ENCODE measurements at regions not wholly inside any gene's neighbourhood (a gene's known extent, or its start where the extent isn't known, plus 50 kb on each side); places are given as distances from the start of the nearest gene placed in this dataset.
"Not testable (repeated sequence)": the region's sequence is repeated elsewhere in the genome, so short reads cannot be mapped to it uniquely, and the experiment has no call there.

DNA sequence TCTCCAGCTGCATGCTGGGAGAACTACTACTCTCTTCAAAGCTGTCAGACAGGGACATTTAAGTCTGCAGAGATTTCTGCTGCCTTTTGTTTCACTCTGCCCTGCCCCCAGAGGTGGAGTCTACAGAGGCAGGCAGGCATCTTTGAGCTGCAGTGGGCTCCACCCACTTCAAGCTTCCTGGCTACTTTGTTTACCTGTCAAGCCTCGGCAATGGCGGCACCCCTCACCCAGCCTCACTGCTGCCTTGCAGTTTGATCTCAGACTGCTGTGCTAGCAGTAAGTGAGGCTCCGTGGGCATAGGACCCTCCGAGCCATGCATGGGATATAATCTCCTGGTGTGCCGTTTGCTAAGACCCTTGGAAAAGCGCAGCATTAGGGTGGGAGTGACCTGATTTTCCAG is 61.7 kb downstream of the DMRTA1 start:
- H3K27me3 ChIP-seq (replicated peaks; ENCODE audit: insufficient read depth); H4K20me1 ChIP-seq (ENCODE audit: insufficient read depth); H3K4me3 ChIP-seq; H3K27ac ChIP-seq; H3K79me2 ChIP-seq (ENCODE audit: insufficient read depth); H3K9me3 ChIP-seq (ENCODE audit: low read depth); in situ Hi-C loops (cut with MboI); H3F3A ChIP-seq (ENCODE audit: insufficient read depth); H2AFZ ChIP-seq; DNase-seq; H3K36me3 ChIP-seq (ENCODE audit: low read depth); H3K4me1 ChIP-seq (ENCODE audit: insufficient read depth); H3K9me2 ChIP-seq (ENCODE audit: insufficient read depth); H3K4me2 ChIP-seq (ENCODE audit: unreplicated experiment); H3K9ac ChIP-seq: not testable (repeated sequence)
- WGBS, 2 experiments (ENCODE audit: low coverage in 1 of 2, low lambda C conversion rate in 2 of 2, missing lambda C conversion rate in 2 of 2), result 39% methylated on average over 6 of the region's 6 CpGs

- Histone ChIP-seq H3F3A (ENCODE audit: insufficient read depth) (no peaks in the 10 kb centered on the region), H3K9ac (no peak overlapping the region), H3K36me3 (ENCODE audit: low read depth) (no peaks in the 10 kb centered on the region), H3K9me2 (ENCODE audit: insufficient read depth) (no peaks in the 10 kb centered on the region), H3K27ac (no peak overlapping the region), H4K20me1 (ENCODE audit: insufficient read depth) (no peaks in the 10 kb centered on the region), H3K4me2 (ENCODE audit: unreplicated experiment) (no peak overlapping the region), H3K27me3 (replicated peaks; ENCODE audit: insufficient read depth) (no peaks in the 10 kb centered on the region), H3K9me3 (ENCODE audit: low read depth) (no peaks in the 10 kb centered on the region), H3K79me2 (ENCODE audit: insufficient read depth) (no peaks in the 10 kb centered on the region), H2AFZ (no peak overlapping the region), H3K4me3 (no peak overlapping the region), H3K4me1 (ENCODE audit: insufficient read depth) (no peaks in the 10 kb centered on the region)
- no peak for DNase-seq
- in situ Hi-C loops (cut with MboI), result no loop called here
- no peak for TF ChIP-seq EZH2phosphoT487 (IDR thresholded peaks at IDR 0.05; ENCODE audit: insufficient read depth, low read depth)
- TF ChIP-seq EZH2 (IDR thresholded peaks at IDR 0.05; ENCODE audit: insufficient read depth, poor library complexity, severe bottlenecking), result no peak
- 74 to 79% methylated on average over 11 of the region's 11 CpGs for WGBS, 2 experiments (ENCODE audit: low coverage in 1 of 2, low lambda C conversion rate in 2 of 2, missing lambda C conversion rate in 2 of 2)
Observed at GRCh38 chr9:22508790-22509189, 62.2 kb downstream of the DMRTA1 start.

GRCh38 chr9:22512495-22512894 is 65.9 kb downstream of the DMRTA1 start:
- no peak overlapping the region for H3K27ac ChIP-seq
- H3K9me3 ChIP-seq (ENCODE audit: low read depth), result no peaks in the 10 kb centered on the region
- no peaks in the 10 kb centered on the region for H3F3A ChIP-seq (ENCODE audit: insufficient read depth)
- DNase-seq, result no peak
- H3K36me3 ChIP-seq (ENCODE audit: low read depth), result no peaks in the 10 kb centered on the region
- no peaks in the 10 kb centered on the region for H3K79me2 ChIP-seq (ENCODE audit: insufficient read depth)
- H3K4me3 ChIP-seq, result no peak overlapping the region
- no peaks in the 10 kb centered on the region for H3K9me2 ChIP-seq (ENCODE audit: insufficient read depth)
- H3K4me2 ChIP-seq (ENCODE audit: unreplicated experiment), result no peak overlapping the region
- no peaks in the 10 kb centered on the region for H3K4me1 ChIP-seq (ENCODE audit: insufficient read depth)
- no peaks in the 10 kb centered on the region for H4K20me1 ChIP-seq (ENCODE audit: insufficient read depth)
- H3K27me3 ChIP-seq (replicated peaks; ENCODE audit: insufficient read depth), result no peaks in the 10 kb centered on the region
- TF ChIP-seq EZH2phosphoT487 (IDR thresholded peaks at IDR 0.05; ENCODE audit: insufficient read depth, low read depth), result no peak
- no peak for TF ChIP-seq EZH2 (IDR thresholded peaks at IDR 0.05; ENCODE audit: insufficient read depth, poor library complexity, severe bottlenecking)
- no peak overlapping the region for H2AFZ ChIP-seq
- H3K9ac ChIP-seq, result no peak overlapping the region
- in situ Hi-C loops (cut with MboI), result no loop called here
- 64 to 72% methylated on average over 3 of the region's 3 CpGs for WGBS, 2 experiments (ENCODE audit: low coverage in 1 of 2, low lambda C conversion rate in 2 of 2, missing lambda C conversion rate in 2 of 2)

GRCh38 chr9:22514871-22515270 is 68.2 kb downstream of the DMRTA1 start:
- DNase-seq, result peak; percentile 6
- no peaks in the 10 kb centered on the region for H3K79me2 ChIP-seq (ENCODE audit: insufficient read depth)

GRCh38 chr9:22522206-22522740 is 75.6 kb downstream of the DMRTA1 start:
- no peak for DNase-seq
- no peaks in the 10 kb centered on the region for H3K36me3 ChIP-seq (ENCODE audit: low read depth)
- WGBS, 2 experiments (ENCODE audit: low coverage in 1 of 2, low lambda C conversion rate in 2 of 2, missing lambda C conversion rate in 2 of 2), result 18% methylated on average over 5 of the region's 5 CpGs
- no peaks in the 10 kb centered on the region for H4K20me1 ChIP-seq (ENCODE audit: insufficient read depth)
- H3F3A ChIP-seq (ENCODE audit: insufficient read depth), result no peaks in the 10 kb centered on the region
- H3K9ac ChIP-seq, result no peak overlapping the region
- H3K4me3 ChIP-seq, result no peak overlapping the region
- H3K27ac ChIP-seq, result no peak overlapping the region
- no peaks in the 10 kb centered on the region for H3K9me3 ChIP-seq (ENCODE audit: low read depth)
- in situ Hi-C loops (cut with MboI), result no loop called here
- H3K9me2 ChIP-seq (ENCODE audit: insufficient read depth), result no peaks in the 10 kb centered on the region
- no peak overlapping the region for H2AFZ ChIP-seq
- H3K4me2 ChIP-seq (ENCODE audit: unreplicated experiment), result no peak overlapping the region
- H3K27me3 ChIP-seq (replicated peaks; ENCODE audit: insufficient read depth), result 0 out of 2 replicates have a peak, but pooled peaks cover 15% of the 10 kb centered on the region
- TF ChIP-seq EZH2phosphoT487 (IDR thresholded peaks at IDR 0.05; ENCODE audit: insufficient read depth, low read depth) (no peak), EZH2 (IDR thresholded peaks at IDR 0.05; ENCODE audit: insufficient read depth, poor library complexity, severe bottlenecking) (no peak)
- no peaks in the 10 kb centered on the region for H3K4me1 ChIP-seq (ENCODE audit: insufficient read depth)
- no peaks in the 10 kb centered on the region for H3K79me2 ChIP-seq (ENCODE audit: insufficient read depth)

More at GRCh38 chr9:22514871-22515270, 68.2 kb downstream of the DMRTA1 start:
- Histone ChIP-seq H3K9me3 (ENCODE audit: low read depth) (no peaks in the 10 kb centered on the region), H2AFZ (no peak overlapping the region), H3K27ac (no peak overlapping the region), H3K4me1 (ENCODE audit: insufficient read depth) (no peaks in the 10 kb centered on the region), H4K20me1 (ENCODE audit: insufficient read depth) (no peaks in the 10 kb centered on the region), H3K36me3 (ENCODE audit: low read depth) (no peaks in the 10 kb centered on the region), H3K4me2 (ENCODE audit: unreplicated experiment) (no peak overlapping the region), H3K4me3 (no peak overlapping the region), H3K9ac (no peak overlapping the region), H3K27me3 (replicated peaks; ENCODE audit: insufficient read depth) (no peaks in the 10 kb centered on the region), H3F3A (ENCODE audit: insufficient read depth) (no peaks in the 10 kb centered on the region), H3K9me2 (ENCODE audit: insufficient read depth) (no peaks in the 10 kb centered on the region)
- in situ Hi-C loops (cut with MboI), result no loop called here
- TF ChIP-seq EZH2phosphoT487 (IDR thresholded peaks at IDR 0.05; ENCODE audit: insufficient read depth, low read depth) (no peak), EZH2 (IDR thresholded peaks at IDR 0.05; ENCODE audit: insufficient read depth, poor library complexity, severe bottlenecking) (no peak)
